IMR-90 (cell line): ENCODE measurements at regions not wholly inside any gene's neighbourhood (a gene's known extent, or its start where the extent isn't known, plus 50 kb on each side); places are given as distances from the start of the nearest gene placed in this dataset.

Source experiments
- CEBPB ChIP-seq: IDR thresholded peaks from 2 replicates; pipeline ENCODE4 v1.6.1; 2012; ENCODE audit warnings: low read depth, low read length, improper control_type of control experiment
- CTCF ChIP-seq: conservative IDR thresholded peaks from 2 replicates; pipeline ENCODE4 v1.5.1; 2012; ENCODE audit warnings: mild to moderate bottlenecking, low read depth, low read length, improper control_type of control experiment
- MXI1 ChIP-seq: IDR thresholded peaks from 2 replicates; pipeline ENCODE4 v1.6.1; 2012; ENCODE audit warnings: low read depth, mild to moderate bottlenecking, low read length, moderate library complexity, borderline replicate concordance
- POLR2A ChIP-seq: IDR thresholded peaks from 2 replicates; pipeline ENCODE4 v1.6.1; 2012; ENCODE audit warnings: mild to moderate bottlenecking, low read depth, low read length
- RAD21 ChIP-seq: IDR thresholded peaks from 2 replicates; pipeline ENCODE4 v1.6.1; 2012; ENCODE audit warnings: low read length, improper control_type of control experiment
- USF2 ChIP-seq: fragments of 150-350 bp; IDR thresholded peaks from 2 replicates; pipeline ENCODE4 v1.6.1; 2017; ENCODE audit warnings: mild to moderate bottlenecking, antibody characterized with exemption, low read length, low read depth

- TF ChIP-seq RAD21 (no peak), MXI1 (no peak), POLR2A (no peak), CEBPB (no peak), USF2 (no peak), CTCF (no peak)
Observed at GRCh38 chr13:44273216-44273615, 100.4 kb upstream of the SERP2 start.
